ENCODE measurements at regions not wholly inside any gene's neighbourhood (a gene's known extent, or its start where the extent isn't known, plus 50 kb on each side); places are given as distances from the start of the nearest gene placed in this dataset.

GRCh38 chr12:65655074-65655493, 169.2 kb upstream of the HMGA2 start:
- no peak for TF ChIP-seq CTCF (conservative IDR thresholded peaks at IDR 0.05; ENCODE audit: low read length)
- TF ChIP-seq EZH2phosphoT487 (IDR thresholded peaks at IDR 0.05; ENCODE audit: borderline replicate concordance, low read depth, low read length) = no peak

All from OCI-LY7 (cell line).